ENCODE measurements at regions not wholly inside any gene's neighbourhood (a gene's known extent, or its start where the extent isn't known, plus 50 kb on each side); places are given as distances from the start of the nearest gene placed in this dataset.

GRCh38 chr11:70496591-70497535, 98.5 kb downstream of the CTTN start:
- TF ChIP-seq EZH2 (IDR thresholded peaks at IDR 0.05; ENCODE audit: borderline replicate concordance, low read depth, low read length, poor library complexity, severe bottlenecking) (no peak), CTCF (conservative IDR thresholded peaks at IDR 0.05; ENCODE audit: low read depth, low read length) (no peak)

Measured in A673 (cell line).